PC-3 (cell line): ENCODE measurements at regions not wholly inside any gene's neighbourhood (a gene's known extent, or its start where the extent isn't known, plus 50 kb on each side); places are given as distances from the start of the nearest gene placed in this dataset.

Source experiments
- ATAC-seq: fragments of 200-7000 bp; cut with Tn5 transposase; 2 replicates; pipeline ENCODE4 v1.9.1; 2020; ENCODE audit warnings: mild to moderate bottlenecking, moderate library complexity
- BruUV-seq: library from RNA; stranded (reverse); fragments of 400-500 nt; replicated peaks from 2 replicates; lab custom pipeline; 2021; lab: Mats Ljungman, UMichigan
- CTCF ChIA-PET: fragments of 300-600 bp; sonication (Branson Sonifier 250); formaldehyde crosslinking; loops from one replicate; lab custom pipeline; 2022; ENCODE audit warnings: antibody characterized with exemption; lab: Charles Lee
- POLR2A ChIA-PET: fragments of 300-600 bp; sonication (Branson Sonifier 250); formaldehyde crosslinking; loops from one replicate; lab custom pipeline; 2022; ENCODE audit warnings: antibody characterized with exemption; ENCODE audit not compliant: unreplicated experiment; lab: Charles Lee
- DNase-seq: peaks from one replicate; pipeline ENCODE4 v3.0.0-alpha.2; 2015
- H2AFZ ChIP-seq: fragments of 300-600 bp; sonication (generic); 2 replicates; pipeline ENCODE4 v1.6.0; 2016; ENCODE audit warnings: antibody characterized with exemption, low read length
- H3F3A ChIP-seq: fragments of 300-600 bp; sonication (generic); one replicate; pipeline ENCODE4 v1.6.0; 2017; ENCODE audit warnings: antibody characterized with exemption, low read length, control low read depth, mild to moderate bottlenecking; ENCODE audit not compliant: unreplicated experiment
- H3K27ac ChIP-seq: fragments of 300-600 bp; sonication (generic); 2 replicates; pipeline ENCODE4 v1.5.1; 2016; ENCODE audit warnings: mild to moderate bottlenecking, low read length
- H3K27me3 ChIP-seq: fragments of 300-600 bp; sonication (generic); 2 replicates; pipeline ENCODE4 v1.6.1; 2016; ENCODE audit warnings: low read length, mixed read lengths
- H3K36me3 ChIP-seq: fragments of 300-600 bp; sonication (generic); 2 replicates; pipeline ENCODE4 v1.6.1; 2016; ENCODE audit warnings: low read depth, mixed run types, low read length, mixed read lengths
- H3K4me1 ChIP-seq: fragments of 300-600 bp; sonication (generic); 2 replicates; pipeline ENCODE4 v1.5.1; 2016; ENCODE audit warnings: low read length; ENCODE audit not compliant: insufficient read depth
- H3K4me2 ChIP-seq: fragments of 300-600 bp; sonication (generic); 2 replicates; pipeline ENCODE4 v1.6.0; 2016; ENCODE audit warnings: low read length
- H3K4me3 ChIP-seq: fragments of 300-600 bp; sonication (generic); 2 replicates; pipeline ENCODE4 v1.5.1; 2016; ENCODE audit warnings: mild to moderate bottlenecking, low read length, mixed read lengths
- H3K79me2 ChIP-seq: fragments of 300-600 bp; sonication (generic); 2 replicates; pipeline ENCODE4 v1.6.1; 2017; ENCODE audit warnings: low read length, mixed read lengths
- H3K9ac ChIP-seq: fragments of 300-600 bp; sonication (generic); 2 replicates; pipeline ENCODE4 v1.6.0; 2016; ENCODE audit warnings: mild to moderate bottlenecking, low read length
- H3K9me2 ChIP-seq: fragments of 300-600 bp; sonication (generic); replicated peaks from 2 replicates; pipeline ENCODE4 v1.6.1; 2016; ENCODE audit warnings: mixed run types, low read length, mixed read lengths
- H3K9me3 ChIP-seq: fragments of 300-600 bp; sonication (generic); 2 replicates; pipeline ENCODE4 v1.6.1; 2016; ENCODE audit warnings: low read length, mixed read lengths
- H4K20me1 ChIP-seq: fragments of 300-600 bp; sonication (generic); 2 replicates; pipeline ENCODE4 v1.6.1; 2016; ENCODE audit warnings: low read length, mixed read lengths
- EZH2 ChIP-seq: fragments of 300-600 bp; sonication (generic); IDR thresholded peaks from one replicate; pipeline ENCODE4 v1.6.1; 2017; ENCODE audit warnings: antibody characterized with exemption, mild to moderate bottlenecking, low read length; ENCODE audit not compliant: unreplicated experiment
- EZH2phosphoT487 ChIP-seq: fragments of 300-600 bp; sonication (generic); IDR thresholded peaks from 2 replicates; pipeline ENCODE4 v1.6.1; 2018; ENCODE audit warnings: mild to moderate bottlenecking, antibody characterized with exemption, low read length, borderline replicate concordance
- intact Hi-C: fragments of 100-400 bp; cut with micrococcal nuclease; formaldehyde crosslinking; loops from 2 replicates; pipeline ENCODE4 v1.9.0; 2023
- TF ChIP-seq, protein P1 (sequence below): fragments of 300-600 bp; sonication (generic); conservative IDR thresholded peaks from 2 replicates; pipeline ENCODE4 v1.5.1; 2017; ENCODE audit warnings: antibody characterized with exemption, low read depth, mild to moderate bottlenecking, low read length

DNA sequence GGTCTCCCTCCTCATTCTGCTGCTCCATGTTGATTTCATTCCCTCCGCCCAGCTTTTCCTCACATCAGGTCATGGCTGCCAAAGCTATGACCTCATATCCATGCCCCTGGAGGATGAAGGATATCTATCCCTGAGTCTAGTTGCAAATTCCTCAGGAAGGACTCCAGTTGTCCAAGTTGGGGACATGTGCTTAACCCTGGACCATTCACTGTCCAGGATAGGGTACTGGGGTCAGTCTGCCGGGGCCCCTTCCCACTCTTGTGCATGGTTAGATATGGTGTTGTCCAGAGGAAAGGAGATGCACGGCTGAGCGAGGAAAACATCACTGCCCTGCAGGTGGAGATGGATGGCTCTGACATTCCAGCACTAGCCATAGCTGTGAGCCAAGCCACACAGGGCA lies 51.9 kb upstream of the COMTD1 start:
- H3K4me3 ChIP-seq, result no peak overlapping the region
- no peaks in the 10 kb centered on the region for H3K4me1 ChIP-seq
- H3K36me3 ChIP-seq, result no peaks in the 10 kb centered on the region
- TF ChIP-seq EZH2phosphoT487, result no peak
- TF ChIP-seq, protein P1, sequence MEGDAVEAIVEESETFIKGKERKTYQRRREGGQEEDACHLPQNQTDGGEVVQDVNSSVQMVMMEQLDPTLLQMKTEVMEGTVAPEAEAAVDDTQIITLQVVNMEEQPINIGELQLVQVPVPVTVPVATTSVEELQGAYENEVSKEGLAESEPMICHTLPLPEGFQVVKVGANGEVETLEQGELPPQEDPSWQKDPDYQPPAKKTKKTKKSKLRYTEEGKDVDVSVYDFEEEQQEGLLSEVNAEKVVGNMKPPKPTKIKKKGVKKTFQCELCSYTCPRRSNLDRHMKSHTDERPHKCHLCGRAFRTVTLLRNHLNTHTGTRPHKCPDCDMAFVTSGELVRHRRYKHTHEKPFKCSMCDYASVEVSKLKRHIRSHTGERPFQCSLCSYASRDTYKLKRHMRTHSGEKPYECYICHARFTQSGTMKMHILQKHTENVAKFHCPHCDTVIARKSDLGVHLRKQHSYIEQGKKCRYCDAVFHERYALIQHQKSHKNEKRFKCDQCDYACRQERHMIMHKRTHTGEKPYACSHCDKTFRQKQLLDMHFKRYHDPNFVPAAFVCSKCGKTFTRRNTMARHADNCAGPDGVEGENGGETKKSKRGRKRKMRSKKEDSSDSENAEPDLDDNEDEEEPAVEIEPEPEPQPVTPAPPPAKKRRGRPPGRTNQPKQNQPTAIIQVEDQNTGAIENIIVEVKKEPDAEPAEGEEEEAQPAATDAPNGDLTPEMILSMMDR, result no peak
- ATAC-seq (no peak), DNase-seq (no peak)
- POLR2A ChIA-PET, result no interaction called here
- H3K27ac ChIP-seq, result no peak overlapping the region
- CTCF ChIA-PET, result no interaction called here
- BruUV-seq, result no TSS peak
- no peak overlapping the region for H3K4me2 ChIP-seq
- no peaks in the 10 kb centered on the region for H3K9me2 ChIP-seq
- H3K9me3 ChIP-seq, result no peaks in the 10 kb centered on the region
- intact Hi-C loops, result no loop called here
- no peaks in the 10 kb centered on the region for H3F3A ChIP-seq
- H3K79me2 ChIP-seq, result no peaks in the 10 kb centered on the region
- H3K27me3 ChIP-seq, result peaks cover 26% of the 10 kb centered on the region
- no peak overlapping the region for H3K9ac ChIP-seq
- no peak overlapping the region for H2AFZ ChIP-seq
- H4K20me1 ChIP-seq, result no peaks in the 10 kb centered on the region

DNA sequence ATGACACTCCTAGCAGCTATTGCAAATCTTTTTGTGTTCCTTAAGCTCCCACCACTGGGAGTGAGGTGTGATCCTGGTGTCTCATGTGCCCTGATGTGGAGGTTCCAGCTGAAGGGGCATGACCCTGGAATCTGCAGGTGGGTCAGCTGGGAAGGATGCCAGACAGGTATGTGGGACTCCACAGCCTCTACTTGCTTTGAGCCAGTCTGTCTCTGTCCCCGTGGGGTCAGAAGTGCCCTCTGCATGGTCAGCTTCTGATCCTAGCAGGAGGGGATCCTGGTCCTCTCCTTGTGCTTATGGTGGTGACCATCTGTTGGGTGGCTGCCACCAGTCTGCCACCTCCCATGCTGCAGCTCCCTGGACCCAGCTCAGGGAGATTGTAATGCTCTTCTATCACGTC lies 51.1 kb upstream of the COMTD1 start:
- no peaks in the 10 kb centered on the region for H4K20me1 ChIP-seq
- no peaks in the 10 kb centered on the region for H3K79me2 ChIP-seq
- H3K4me2 ChIP-seq, result no peak overlapping the region
- H3K9me3 ChIP-seq, result no peaks in the 10 kb centered on the region
- H3K27me3 ChIP-seq, result peaks cover 30% of the 10 kb centered on the region
- BruUV-seq, result no TSS peak
- no peak overlapping the region for H3K27ac ChIP-seq
- H3K36me3 ChIP-seq, result no peaks in the 10 kb centered on the region
- DNase-seq (no peak), ATAC-seq (no peak)
- ChIA-PET POLR2A (no interaction called here), CTCF (no interaction called here)
- H2AFZ ChIP-seq, result no peak overlapping the region
- no peak overlapping the region for H3K4me3 ChIP-seq
- H3K9me2 ChIP-seq, result no peaks in the 10 kb centered on the region
- H3K4me1 ChIP-seq, result no peaks in the 10 kb centered on the region
- H3F3A ChIP-seq, result no peaks in the 10 kb centered on the region
- TF ChIP-seq, protein P1, result no peak
- no peak for TF ChIP-seq EZH2phosphoT487
- no peak for TF ChIP-seq EZH2
- intact Hi-C loops, result no loop called here
- H3K9ac ChIP-seq, result no peak overlapping the region
